HG03457 (cell line): ENCODE measurements at regions not wholly inside any gene's neighbourhood (a gene's known extent, or its start where the extent isn't known, plus 50 kb on each side); places are given as distances from the start of the nearest gene placed in this dataset.

Source experiments
- ATAC-seq: cut with Tn5 transposase; IDR thresholded peaks from one replicate; pipeline ENCODE4 v1.9.1; 2021; ENCODE audit warnings: moderate number of reproducible peaks; ENCODE audit not compliant: unreplicated experiment

- ATAC-seq = no peak
Observed at GRCh38 chr6:47118611-47119010, 76.5 kb upstream of the ADGRF1 start.

- no peak for ATAC-seq
Observed at GRCh38 chr6:47117314-47117713, 75.2 kb upstream of the ADGRF1 start.

- no peak for ATAC-seq
Observed at GRCh38 chr6:47116606-47117005, 74.5 kb upstream of the ADGRF1 start.

GRCh38 chr6:47116086-47116485, 74.0 kb upstream of the ADGRF1 start:
- no peak for ATAC-seq

- no peak for ATAC-seq
Observed at GRCh38 chr6:47114460-47114859, 72.3 kb upstream of the ADGRF1 start.

- no peak for ATAC-seq
Observed at GRCh38 chr6:47112317-47112716, 70.2 kb upstream of the ADGRF1 start.

GRCh38 chr6:47111685-47112084, 69.6 kb upstream of the ADGRF1 start:
- no peak for ATAC-seq

- no peak for ATAC-seq
Observed at GRCh38 chr6:47109281-47109680, 67.1 kb upstream of the ADGRF1 start.

- ATAC-seq = no peak
Observed at GRCh38 chr6:47106721-47107197, 64.6 kb upstream of the ADGRF1 start.

GRCh38 chr6:47106216-47106615, 64.1 kb upstream of the ADGRF1 start:
- ATAC-seq = no peak

- no peak for ATAC-seq
Observed at GRCh38 chr6:47105469-47106178, 63.5 kb upstream of the ADGRF1 start.

GRCh38 chr6:47103931-47104330, 61.8 kb upstream of the ADGRF1 start:
- no peak for ATAC-seq

- no peak for ATAC-seq
Observed at GRCh38 chr6:47102331-47102730, 60.2 kb upstream of the ADGRF1 start.

- no peak for ATAC-seq
Observed at GRCh38 chr6:47098570-47098993, 56.5 kb upstream of the ADGRF1 start.

- ATAC-seq = peak; percentile 83
Observed at GRCh38 chr6:47097092-47097945, 55.2 kb upstream of the ADGRF1 start.

- ATAC-seq = no peak
Observed at GRCh38 chr6:47096211-47096895, 54.2 kb upstream of the ADGRF1 start.

- ATAC-seq = no peak
Observed at GRCh38 chr6:47094241-47094925, 52.3 kb upstream of the ADGRF1 start.

GRCh38 chr6:47093169-47093568, 51.0 kb upstream of the ADGRF1 start:
- ATAC-seq = no peak

- ATAC-seq = no peak
Observed at GRCh38 chr6:47091886-47092668, 49.9 kb upstream of the ADGRF1 start.
